GM20000 (cell line): ENCODE measurements at regions not wholly inside any gene's neighbourhood (a gene's known extent, or its start where the extent isn't known, plus 50 kb on each side); places are given as distances from the start of the nearest gene placed in this dataset.

Source experiments
- DNase-seq: peaks from one replicate; pipeline ENCODE4 v3.0.0; 2012; ENCODE audit warnings: low spot score
- TF ChIP-seq, protein P1 (sequence below): IDR thresholded peaks from 2 replicates; pipeline ENCODE4 v1.5.1; 2012; ENCODE audit warnings: mild to moderate bottlenecking, control low read depth; ENCODE audit errors: extremely low read depth, missing control alignments

- TF ChIP-seq, protein P1, sequence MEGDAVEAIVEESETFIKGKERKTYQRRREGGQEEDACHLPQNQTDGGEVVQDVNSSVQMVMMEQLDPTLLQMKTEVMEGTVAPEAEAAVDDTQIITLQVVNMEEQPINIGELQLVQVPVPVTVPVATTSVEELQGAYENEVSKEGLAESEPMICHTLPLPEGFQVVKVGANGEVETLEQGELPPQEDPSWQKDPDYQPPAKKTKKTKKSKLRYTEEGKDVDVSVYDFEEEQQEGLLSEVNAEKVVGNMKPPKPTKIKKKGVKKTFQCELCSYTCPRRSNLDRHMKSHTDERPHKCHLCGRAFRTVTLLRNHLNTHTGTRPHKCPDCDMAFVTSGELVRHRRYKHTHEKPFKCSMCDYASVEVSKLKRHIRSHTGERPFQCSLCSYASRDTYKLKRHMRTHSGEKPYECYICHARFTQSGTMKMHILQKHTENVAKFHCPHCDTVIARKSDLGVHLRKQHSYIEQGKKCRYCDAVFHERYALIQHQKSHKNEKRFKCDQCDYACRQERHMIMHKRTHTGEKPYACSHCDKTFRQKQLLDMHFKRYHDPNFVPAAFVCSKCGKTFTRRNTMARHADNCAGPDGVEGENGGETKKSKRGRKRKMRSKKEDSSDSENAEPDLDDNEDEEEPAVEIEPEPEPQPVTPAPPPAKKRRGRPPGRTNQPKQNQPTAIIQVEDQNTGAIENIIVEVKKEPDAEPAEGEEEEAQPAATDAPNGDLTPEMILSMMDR = no peak
Observed at GRCh38 chr12:63319936-63320633, 169.1 kb upstream of the AVPR1A start.

GRCh38 chr12:63319386-63319785 is 168.4 kb upstream of the AVPR1A start:
- TF ChIP-seq, protein P1 = no peak
- no peak for DNase-seq

More at GRCh38 chr12:63319936-63320633, 169.1 kb upstream of the AVPR1A start:
- no peak for DNase-seq

DNA sequence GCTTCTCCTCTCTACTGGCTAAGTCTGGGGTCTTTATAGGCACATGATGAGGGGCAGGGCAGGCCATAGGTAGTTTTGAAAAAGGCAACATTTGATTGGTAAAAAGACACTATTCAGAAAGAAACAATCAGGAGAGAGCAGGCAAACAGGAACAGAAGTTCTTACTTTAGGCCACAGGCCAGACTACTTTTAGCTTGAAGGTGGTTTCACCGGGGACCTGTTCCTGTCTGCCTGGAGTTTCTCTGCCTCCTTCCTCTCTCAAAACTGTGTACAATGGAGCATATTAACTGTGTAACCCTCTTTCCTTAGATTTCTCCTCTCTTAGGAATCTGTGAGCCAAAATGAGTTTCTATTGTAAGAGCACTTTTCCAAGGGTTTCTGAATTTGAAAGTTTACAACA is 167.9 kb upstream of the AVPR1A start:
- TF ChIP-seq, protein P1 = no peak
- DNase-seq = no peak

DNA sequence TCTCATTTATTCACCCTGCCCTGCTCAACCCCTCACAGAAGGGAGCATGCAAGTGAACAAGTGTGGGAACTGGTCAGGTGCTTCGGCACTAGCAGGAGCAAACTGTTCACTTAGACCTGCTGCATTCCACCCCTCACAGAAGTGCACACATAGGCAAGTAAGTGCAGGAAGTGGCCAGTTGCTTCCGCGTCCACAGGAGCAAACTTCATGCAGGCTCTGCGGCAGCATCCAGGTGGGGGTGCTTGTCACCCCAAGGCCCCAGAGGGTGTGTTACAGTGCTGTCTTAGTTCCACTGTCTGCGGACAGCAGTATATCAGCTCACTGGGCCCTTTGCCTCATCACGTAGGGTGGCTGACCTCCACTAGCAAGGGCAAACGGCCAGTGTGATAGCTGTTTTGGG is 167.3 kb upstream of the AVPR1A start:
- TF ChIP-seq, protein P1 = no peak
- no peak for DNase-seq

DNA sequence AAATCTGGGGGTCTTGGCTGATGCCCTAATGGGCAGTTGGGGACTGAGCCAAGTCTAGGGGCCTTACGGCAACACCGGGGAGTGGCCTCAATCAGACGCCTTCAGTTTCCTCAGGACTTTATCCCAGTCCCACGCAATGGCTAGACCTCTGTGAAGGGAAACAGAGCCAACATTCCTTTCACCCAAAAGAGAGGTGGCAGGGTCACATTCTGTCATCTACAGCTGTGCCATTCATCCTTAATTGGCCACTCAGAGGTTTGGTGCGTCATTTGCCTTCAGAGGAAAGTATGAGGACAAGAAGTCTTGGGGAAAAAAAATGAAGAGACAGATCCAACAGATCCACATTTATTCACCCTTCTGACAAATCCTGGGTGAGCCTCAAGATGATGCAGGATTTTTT is 166.9 kb upstream of the AVPR1A start:
- TF ChIP-seq, protein P1 = no peak
- DNase-seq = no peak

GRCh38 chr12:63317286-63317846 is 166.4 kb upstream of the AVPR1A start:
- no peak for DNase-seq
- TF ChIP-seq, protein P1 = no peak

DNA sequence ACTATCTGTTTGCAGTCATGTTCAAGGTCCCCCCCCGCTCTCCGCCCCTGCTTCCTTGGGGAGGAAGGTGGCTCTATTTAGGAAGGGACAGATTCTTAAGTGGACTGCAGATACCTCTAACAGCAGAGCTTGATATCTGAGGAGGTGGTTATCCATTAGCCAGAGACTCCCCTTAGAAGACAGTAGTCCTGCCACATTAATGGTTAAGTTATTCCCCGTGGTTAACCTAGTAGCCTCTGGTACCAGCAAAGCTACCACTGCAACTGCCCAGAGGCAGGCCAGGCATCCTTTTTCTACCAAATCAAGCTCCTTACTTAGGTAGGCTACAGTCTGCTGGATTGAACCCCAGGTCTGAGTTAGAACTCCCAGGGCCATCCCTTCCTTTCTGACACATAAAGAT is 162.1 kb upstream of the AVPR1A start:
- TF ChIP-seq, protein P1 = no peak
- no peak for DNase-seq
